SH-SY5Y (cell line): ENCODE measurements at regions not wholly inside any gene's neighbourhood (a gene's known extent, or its start where the extent isn't known, plus 50 kb on each side); places are given as distances from the start of the nearest gene placed in this dataset.

Experiments
- GATA2 ChIP-seq: IDR thresholded peaks from 2 replicates; pipeline ENCODE4 v1.6.1; 2011; ENCODE audit warnings: mild to moderate bottlenecking, low read depth, low read length
- GATA3 ChIP-seq: IDR thresholded peaks from 2 replicates; pipeline ENCODE4 v1.6.1; 2011; ENCODE audit warnings: low read depth, mild to moderate bottlenecking, low read length, moderate library complexity

- TF ChIP-seq GATA2 (no peak), GATA3 (no peak)
Measured at GRCh38 chr9:80763536-80763935, 925.8 kb downstream of the TLE1 start.
